ENCODE measurements at regions not wholly inside any gene's neighbourhood (a gene's known extent, or its start where the extent isn't known, plus 50 kb on each side); places are given as distances from the start of the nearest gene placed in this dataset.
"Not testable (repeated sequence)": the region's sequence is repeated elsewhere in the genome, so short reads cannot be mapped to it uniquely, and the experiment has no call there.

DNA sequence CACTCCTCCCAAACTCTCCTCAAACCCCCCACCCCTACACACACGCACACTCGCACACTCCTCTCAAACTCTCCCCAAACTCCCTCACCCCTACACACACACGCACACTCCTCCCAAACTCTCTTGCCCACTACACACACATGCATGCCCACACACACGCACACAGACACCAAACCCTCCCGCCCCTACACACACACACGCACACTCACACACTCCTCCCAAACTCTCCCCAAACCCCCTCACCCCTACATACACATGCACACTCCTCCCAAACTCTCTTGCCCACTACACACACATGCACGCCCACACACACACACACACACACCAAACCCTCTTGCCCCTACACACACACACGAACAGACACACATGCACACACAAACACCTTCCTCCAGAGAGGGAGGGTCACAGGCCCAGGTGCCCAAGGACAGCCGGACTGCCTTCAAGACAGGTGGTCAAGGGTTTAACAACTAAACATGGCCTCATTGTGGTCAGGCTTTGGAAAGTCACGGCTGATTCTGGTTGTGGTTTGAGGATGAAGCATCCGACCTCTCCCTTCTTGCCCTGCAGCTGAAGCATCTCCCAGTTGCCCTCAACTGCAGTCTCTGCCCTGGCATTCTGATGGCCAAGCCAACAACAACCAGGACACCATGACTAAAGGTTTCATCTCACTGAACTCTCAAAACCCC, 72.3 kb upstream of the SNTG2 start:
- no peak for DNase-seq (ENCODE audit: low read depth in 4 of 4, low spot score in 3 of 4)

DNA sequence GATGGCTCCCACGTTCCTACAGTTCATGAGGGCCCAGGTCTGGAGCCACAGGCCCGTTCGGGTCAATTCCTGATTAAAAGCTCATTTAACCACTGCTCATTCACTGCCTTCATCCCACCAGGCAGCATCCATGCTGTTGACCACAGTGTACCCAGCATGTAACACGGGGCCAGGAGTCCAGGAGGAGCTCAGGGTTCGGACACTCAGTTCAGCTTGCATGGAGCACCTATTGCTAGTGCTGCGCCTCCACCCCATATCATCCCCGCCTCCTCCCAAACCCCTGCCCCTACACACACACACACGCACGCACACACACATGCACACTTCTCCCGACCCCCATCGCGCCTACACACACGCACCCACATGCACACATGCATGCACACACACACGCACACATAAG, 72.9 kb upstream of the SNTG2 start:
- DNase-seq (ENCODE audit: low read depth in 4 of 4, low spot score in 3 of 4), result no peak

DNA sequence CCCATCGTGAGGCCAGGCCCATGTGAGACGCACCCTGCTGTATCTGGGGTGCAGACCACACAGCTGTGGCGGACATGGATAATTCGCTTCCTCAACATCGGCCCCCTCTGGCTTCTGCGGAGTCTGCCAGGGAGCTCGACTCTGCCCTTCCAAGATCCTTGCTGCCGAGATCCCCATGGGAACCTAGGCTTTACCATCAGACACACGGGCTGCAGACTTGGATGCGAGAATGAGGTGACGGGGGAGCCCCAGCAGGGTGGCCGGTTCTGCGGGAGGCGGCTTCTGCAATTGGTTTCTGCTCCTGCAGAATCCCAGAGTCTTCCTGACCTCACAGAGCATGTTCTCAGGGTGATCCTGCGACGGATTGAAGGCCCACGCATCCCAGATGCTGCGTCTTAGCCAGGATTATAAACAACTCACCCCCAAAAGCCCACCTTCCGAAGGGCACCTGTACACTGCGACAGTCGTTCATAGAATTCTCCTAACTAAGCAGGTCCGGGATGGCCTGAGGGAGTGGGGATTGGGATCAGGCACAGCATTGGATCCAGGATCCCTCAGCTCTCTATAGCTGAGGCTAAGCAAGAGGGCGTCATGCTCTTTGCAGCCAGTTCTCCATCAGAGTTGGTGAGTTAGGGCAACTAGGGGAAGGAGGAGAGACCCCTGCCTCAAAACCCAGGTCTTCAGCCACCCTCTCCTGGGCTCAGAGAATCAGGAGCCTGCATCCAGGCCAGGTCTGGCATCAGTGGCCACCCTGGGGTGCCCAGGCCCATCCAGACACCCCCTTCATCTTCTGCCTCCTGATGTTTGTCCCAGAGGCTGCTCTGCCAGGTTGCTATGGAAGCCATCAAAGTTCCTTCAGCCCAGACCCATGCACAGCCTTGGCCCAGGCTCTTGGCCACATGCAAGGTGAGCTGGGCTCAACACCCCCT, 74.7 kb upstream of the SNTG2 start:
- no peak for DNase-seq (ENCODE audit: low read depth in 4 of 4, low spot score in 3 of 4)

DNA sequence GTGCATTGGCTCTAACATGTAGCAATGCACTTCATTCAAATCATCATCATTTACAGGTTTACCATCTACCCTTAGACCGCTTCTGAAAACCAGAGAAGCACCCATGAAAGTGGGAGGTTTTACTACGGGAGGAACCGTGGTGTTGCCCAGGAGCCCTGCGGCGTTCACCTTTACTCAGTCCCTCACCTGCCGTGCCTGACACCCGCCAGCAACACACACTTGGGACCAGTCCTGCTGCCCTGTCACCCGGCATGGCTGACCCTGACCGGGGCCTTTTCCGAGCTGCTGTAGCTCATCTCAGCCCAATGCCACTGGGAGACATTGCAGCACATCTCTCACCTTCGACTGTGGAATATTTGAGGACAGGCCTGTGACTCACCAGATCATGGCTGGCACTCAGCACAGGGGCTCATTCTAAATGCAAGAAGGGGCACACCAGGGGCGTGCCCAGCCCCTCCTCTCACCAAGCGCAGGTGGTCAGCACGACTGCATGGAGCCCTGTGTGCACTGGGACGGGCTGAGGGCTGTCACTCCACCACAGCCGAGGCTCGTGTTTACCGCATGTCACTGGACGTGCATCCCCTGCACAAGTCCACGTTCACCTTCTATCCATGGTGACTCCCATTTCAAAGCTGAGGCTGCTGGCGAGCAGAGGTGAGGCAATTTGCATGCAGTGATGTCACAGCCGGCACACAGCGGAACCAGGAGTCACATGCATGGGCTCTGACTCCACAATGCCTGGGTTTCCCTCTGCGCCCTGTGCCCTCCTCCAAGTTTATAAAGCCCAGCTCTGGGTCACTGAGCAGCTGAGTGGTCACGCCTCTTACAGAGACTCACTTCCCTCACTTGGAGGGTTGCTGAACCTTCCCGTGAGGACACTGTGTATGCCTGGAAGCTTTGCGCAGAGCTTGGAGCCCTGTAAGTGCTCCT, 76.7 kb upstream of the SNTG2 start:
- no peak for DNase-seq (ENCODE audit: low read depth in 4 of 4, low spot score in 3 of 4)

DNA sequence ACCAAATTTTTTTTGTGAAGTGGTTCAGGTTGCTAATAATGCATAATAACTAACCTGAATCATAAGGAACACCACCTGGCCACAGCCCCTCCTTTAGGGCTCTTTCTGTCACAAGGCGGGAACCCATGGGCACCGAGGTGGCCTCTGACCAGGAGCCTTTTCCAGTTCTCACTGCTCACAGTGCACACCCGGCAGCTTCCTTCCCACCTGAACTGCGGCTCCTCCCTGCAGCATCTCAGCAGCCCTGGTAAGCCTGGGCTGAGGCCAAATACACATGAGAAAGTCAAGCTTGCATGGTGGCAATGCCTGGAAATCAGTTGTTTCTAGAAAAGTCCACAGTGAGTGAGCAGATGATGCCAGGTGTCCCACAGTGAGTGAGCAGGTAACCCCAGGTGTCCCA, 77.6 kb upstream of the SNTG2 start:
- DNase-seq (ENCODE audit: low read depth in 4 of 4, low spot score in 3 of 4), result no peak

DNA sequence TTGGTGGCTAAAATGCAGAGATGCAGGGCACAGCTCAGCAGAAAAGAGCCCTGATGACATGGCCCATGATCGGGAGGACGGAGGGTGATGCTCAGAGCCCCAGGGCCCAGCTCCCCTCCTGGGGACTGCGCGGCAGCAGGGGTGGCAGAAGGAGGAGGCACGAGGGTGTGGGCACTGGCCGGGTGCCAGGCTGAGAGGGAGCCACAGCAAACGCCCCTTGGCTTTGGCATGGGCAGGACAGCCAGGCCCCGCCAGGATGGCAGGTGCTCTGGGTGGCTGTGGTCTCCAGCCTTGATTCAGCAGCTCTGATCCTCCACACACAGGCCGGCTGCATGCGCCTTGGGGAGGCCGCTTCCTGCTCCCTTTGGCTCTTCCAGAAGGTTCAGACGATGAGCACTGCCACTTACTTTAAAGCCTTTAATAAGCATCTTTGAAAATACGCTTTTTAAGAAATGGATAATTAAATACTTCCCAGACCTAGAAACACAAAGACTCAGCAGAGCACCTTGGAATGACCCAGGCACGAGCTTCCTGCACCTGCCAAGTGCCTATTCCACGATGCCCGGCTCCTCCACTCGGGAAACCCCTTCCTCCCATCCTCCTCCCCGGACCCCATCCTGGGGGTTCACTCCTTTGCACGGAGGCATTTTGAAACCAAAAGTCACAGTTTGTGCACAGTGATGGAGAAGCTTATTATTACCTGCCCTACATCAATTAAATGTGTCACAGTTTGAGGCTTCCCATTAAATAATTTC, 78.5 kb upstream of the SNTG2 start:
- no peak for DNase-seq (ENCODE audit: low read depth in 4 of 4, low spot score in 3 of 4)

DNA sequence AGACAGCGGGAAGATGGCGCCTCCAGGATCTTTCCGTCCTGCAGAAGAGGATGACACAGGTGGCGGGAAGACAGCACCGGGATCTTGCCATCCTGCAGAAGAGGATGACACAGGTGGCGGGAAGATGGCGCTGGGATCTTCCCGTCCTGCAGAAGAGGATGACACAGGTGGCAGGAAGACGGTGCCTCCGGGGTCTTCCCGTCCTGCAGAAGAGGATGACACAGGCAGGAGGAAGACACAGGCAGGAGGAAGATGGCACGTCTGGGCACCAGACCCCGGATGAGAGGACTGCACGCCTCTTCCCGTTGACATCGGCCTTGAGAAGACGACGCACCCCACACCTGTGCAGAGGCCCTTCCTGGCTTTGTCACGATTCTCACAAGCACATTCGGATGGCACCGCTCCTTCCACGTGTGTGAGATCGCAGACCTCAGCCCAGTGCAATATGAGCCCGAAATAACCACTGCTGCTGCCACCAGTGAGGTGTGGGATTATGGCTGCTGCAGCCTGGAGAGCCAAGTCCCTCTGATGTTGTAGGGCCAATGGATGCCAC, 79.4 kb upstream of the SNTG2 start:
- DNase-seq (ENCODE audit: low read depth in 4 of 4, low spot score in 3 of 4), result no peak

DNA sequence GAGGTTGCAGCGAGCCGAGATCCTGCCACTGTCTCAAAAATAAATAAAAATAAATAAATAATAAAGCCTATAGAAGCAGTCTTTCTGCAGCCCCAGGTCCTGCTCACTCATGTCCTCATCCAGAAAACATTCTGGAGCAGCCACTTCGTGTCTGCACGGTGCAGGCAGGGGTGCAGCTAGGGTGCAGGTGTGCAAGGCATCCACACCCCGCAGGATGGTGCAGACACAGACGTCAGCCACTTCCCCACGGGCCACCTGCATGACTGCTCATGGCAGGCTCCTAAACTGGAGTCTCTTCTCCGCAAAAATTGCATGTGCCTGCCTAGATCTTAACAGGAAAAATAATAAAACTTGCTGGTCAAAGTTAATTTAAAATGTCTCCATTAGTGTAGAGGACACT, 80.2 kb upstream of the SNTG2 start:
- DNase-seq (ENCODE audit: low read depth in 4 of 4, low spot score in 3 of 4), result no peak

DNA sequence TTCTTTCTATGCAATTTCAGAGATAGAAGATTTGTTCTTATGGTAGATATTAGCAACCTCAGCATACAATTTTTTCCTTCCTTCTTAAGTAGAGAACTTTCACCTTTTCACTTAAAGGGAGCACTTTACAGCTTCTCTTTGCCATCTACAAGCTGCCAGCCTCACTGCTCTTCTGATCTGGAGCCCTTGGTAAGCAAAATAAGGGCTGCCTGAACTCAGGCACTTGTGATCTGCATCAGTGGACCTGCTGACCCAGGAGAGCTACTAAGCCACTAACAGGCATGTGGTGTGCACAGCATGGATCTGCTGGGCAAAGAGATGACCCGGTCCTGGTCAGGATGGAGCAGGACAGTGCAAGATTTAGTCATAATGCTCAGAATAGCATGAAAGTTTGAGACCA, 80.8 kb upstream of the SNTG2 start:
- DNase-seq (ENCODE audit: low read depth in 4 of 4, low spot score in 3 of 4), result no peak

DNA sequence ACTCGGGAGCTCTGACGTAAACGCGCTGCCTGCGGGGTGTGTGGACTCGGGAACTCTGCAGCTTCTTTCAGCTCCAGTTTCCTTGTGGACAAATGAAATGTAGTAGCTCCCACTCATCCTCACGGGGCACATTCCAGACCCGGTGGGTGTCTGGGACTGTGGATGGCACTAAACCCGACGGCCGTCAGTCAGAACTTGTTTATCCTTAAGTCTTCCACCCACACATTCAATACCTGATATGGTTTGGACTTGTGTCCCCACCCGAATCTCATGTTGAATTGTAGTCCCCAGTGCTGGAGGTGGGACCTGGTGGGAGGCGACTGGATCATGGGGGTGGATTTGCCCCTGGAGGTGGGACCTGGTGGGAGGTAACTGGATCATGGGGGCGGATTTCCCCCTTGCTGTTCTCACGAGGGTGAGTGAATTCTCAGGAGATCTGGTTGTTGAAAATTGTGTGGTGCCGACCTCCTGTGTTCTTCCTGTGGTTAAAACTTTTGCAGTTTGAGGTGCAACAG, 81.2 kb upstream of the SNTG2 start:
- no peak for DNase-seq (ENCODE audit: low read depth in 4 of 4, low spot score in 3 of 4)

DNA sequence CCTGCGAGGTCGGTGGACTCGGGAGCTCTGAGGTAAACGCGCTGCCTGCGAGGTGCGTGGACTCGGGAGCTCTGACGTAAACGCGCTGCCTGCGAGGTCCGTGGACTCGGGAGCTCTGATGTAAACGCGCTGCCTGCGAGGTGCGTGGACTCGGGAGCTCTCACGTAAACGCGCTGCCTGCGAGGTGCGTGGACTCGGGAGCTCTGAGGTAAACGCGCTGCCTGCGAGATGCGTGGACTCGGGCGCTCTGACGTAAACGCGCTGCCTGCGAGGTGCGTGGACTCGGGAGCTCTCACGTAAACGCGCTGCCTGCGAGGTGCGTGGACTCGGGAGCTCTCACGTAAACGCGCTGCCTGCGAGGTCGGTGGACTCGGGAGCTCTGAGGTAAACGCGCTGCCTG, 81.8 kb upstream of the SNTG2 start:
- not testable (repeated sequence) for DNase-seq (ENCODE audit: low read depth in 4 of 4, low spot score in 3 of 4)

DNA sequence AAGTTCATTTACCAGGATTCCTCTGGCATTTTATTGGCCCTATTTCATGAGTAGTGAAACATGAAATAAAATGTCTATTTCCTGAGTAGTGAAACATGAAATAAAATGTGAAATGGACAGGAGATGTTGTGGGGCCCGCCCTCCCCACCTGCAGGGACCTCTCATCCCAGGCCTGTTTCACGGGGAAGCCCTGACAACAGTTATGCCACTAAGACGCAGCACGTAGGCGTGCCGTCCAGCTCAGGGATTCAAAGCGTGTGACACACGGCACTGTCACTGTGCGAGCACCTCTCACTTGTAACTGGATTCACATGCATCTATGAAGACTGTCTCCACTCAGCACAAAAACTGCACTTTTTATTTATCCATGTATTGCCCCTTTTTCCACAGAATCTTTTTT, 83.4 kb upstream of the SNTG2 start:
- no peak for DNase-seq (ENCODE audit: low read depth in 4 of 4, low spot score in 3 of 4)

DNA sequence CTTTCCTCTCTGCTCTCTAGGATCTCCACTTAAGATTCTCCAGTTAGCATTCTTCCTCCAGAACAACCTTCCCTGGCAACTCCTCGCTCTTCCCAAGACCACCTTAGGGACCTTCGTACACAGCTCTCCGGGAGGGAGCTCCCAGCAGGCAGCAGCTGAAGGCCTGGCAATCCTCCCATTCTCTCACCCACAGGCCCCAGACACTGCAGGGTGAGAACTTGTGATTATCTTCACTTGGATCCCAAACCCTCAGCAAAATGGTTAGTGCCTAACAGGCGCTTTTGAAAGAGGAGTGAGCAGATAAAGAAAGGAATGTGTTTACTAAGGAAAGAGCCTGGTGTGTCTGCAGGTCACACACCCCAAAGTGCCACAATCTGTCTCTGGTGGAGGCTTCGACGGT, 83.8 kb upstream of the SNTG2 start:
- DNase-seq (ENCODE audit: low read depth in 4 of 4, low spot score in 3 of 4), result no peak

DNA sequence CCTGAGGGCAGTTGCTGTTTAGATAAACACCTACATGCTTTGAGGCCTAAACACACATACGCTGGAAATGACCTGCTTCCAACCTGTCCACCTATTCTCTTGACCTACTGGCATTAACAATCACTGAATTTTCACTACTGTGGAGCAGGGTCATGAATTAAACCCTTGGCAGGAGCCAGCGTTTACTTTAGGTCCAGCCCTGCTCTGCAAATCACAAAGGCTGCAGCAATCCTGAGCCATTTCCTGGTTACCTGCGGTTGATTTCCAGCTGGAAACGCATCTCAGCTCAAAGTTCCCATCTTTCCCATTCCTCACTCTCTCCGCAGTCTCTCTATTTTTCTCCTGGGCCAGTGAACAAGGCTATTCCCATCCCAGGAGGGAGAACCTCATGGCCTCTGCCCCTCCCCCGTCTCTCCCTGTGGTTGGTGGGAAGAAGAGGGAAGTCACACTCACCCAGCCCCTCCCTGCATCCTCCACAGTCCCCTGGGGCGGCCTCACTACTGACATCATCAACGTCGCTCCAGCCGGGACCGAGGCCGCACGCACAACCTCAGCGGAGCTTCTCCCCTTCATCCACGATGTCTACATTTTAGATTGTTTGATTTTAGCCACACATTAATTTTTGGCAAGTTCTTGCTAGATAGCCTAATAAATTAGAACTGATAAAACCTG, 84.5 kb upstream of the SNTG2 start:
- no peak for DNase-seq (ENCODE audit: low read depth in 4 of 4, low spot score in 3 of 4)

DNA sequence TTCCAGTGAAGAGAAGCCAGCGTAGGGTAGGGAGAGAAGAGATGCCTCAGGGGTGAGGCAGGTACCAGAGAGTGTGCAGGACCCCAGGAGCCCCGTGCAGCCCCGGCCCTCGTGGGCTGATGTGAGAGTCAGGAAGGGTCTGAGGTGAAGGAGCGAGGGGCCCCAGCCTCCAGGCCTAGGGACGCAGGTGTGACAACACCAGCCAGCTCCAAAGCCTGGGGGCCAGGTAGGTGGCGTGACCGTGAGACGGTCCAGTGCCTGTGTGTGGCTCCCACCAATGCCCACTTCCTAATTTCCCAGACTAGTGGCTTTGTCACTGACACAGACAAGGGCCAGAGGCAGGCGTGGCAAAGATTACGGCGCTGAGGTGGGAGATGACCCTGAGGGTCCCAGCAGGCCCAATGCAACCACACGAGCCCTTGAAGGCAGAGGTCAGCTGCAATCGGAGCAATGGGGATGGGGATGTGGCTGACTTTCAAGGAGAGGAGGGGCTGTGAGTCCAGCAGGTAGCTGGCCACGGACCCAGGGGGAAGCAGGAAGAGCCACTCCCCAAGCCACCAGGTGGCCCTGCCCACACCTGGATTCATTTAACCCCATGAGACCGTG, 86.0 kb upstream of the SNTG2 start:
- DNase-seq (ENCODE audit: low read depth in 4 of 4, low spot score in 3 of 4), result no peak

DNA sequence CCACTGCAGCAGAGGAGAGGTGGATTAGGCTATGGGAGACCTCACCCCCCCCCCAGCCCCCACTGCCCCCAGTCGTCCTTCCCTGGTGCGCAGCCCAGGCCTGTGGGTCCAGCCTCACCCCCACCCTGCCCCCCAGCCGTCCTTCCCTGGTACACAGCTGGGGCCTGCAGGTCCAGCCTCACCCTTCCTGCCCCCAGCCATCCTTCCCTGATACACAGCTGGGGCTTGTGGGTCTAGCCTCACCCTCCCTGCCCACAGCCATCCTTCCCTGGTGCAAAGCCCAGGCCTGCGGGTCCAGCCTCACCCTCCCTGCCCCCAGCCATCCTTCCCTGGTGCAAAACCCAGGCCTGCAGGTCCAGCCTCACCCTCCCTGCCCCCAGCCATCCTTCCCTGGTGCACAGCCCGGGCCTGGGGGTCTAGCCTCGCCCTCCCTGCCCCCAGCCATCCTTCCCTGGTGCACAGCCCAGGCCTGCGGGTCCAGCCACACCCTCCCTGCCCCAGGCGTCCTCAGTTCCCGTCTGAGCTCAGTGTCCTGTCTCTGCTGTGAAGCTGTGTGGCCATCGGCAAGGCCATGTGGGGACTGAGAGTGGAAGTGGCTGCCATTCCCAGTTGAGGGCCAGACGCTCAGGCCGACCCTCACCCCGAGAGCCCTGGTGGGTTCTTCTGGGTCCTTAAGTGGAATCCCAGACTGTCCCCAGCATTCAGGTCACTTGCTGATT, 86.8 kb upstream of the SNTG2 start:
- DNase-seq (ENCODE audit: low read depth in 4 of 4, low spot score in 3 of 4), result no peak

DNA sequence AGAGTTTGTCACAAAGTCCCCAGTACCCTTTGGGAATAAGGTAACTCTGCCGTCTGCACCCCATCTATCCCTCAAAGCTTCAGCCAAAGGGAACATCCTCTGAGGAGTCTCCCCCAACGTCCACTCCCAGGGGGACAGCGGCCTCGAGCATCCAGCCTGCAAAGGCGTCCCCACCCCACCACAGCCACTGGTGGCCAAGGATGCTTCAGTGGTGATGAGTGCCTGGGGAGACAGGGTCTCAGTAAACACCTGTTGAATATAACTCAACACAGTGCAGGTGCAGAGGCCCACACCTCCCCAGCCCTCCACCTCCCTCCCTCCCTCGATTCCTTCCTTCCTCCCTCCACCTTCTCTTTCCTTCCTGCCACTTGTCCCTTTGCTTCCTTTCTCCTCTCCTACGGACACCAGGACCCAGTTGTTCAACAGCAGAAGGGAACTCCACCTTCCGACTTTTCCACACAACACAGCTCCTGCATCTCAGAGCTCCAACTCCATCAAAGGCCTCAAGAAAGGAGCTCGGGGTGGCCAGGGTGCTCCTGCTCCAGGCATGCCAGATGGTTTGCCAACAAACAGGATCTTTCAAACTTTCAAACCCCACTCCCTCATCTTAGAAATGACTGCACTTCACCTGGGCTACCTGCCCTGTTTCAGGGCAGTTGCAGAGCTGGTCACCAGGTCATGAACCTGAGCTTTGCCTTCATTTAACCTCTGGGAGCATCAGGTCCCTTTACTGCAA, 87.8 kb upstream of the SNTG2 start:
- no peak for DNase-seq (ENCODE audit: low read depth in 4 of 4, low spot score in 3 of 4)

DNA sequence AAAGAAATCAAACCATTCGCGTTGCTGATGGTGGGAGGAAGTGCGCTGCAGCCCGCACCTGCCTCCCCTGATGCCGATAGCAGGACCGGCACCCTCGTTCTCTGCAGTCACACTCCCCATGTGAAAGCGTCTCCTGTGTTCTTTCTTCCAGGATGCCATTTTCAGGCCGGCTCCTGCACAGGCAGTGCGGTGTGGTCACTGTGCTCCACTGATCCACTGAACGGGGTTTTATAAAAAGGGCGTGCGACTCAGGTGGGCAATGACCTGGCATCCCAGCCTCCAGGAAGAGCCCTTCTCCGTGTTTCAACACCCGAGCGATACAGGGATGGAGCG, 88.3 kb upstream of the SNTG2 start:
- DNase-seq (ENCODE audit: low read depth in 4 of 4, low spot score in 3 of 4), result no peak

All from left renal pelvis (tissue), 4 donors.